ENCODE measurements at regions not wholly inside any gene's neighbourhood (a gene's known extent, or its start where the extent isn't known, plus 50 kb on each side); places are given as distances from the start of the nearest gene placed in this dataset.

DNA sequence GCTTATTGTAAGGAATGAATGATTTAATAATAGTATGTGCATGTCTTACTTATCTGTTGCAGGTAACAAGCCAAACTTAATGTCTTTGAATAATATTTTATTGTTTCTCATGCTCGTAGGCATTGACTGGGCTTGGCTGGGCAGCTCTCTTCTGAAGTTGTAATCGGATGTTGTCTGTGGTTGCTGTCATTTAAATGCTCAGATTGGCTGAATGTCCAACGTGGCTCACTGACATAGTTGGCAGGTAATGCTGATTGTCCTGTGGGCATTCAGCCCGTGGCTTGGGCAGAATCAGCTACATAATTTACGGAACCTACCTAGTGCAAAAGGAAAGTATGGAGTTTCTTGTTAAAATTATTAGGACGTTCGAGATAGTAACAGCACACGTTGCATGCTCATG lies 297.4 kb upstream of the GBE1 start:
- no peak for DNase-seq

- no peak for DNase-seq
Observed at GRCh38 chr3:82055792-82056191, 294.3 kb upstream of the GBE1 start.

DNA sequence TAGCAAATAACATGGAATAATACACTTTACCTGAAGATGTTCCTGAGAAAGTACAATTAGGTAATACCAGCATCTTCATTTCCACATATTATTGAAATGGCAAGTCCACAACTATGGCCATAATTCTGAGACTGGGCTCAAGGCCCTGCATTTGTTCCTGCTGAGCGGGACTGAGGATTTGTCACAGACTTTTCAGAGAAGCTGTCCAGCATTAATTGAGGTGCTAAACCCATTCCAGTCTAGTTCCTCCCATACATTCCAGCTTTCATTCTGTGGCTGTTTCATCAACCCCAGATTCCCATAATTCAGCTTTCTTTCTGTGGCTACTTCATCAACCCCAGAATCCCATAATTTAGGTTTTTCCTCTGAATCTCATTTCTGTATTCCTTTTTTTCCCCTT lies 293.4 kb upstream of the GBE1 start:
- DNase-seq = no peak

GRCh38 chr3:82053236-82053635 lies 291.8 kb upstream of the GBE1 start:
- no peak for DNase-seq

DNA sequence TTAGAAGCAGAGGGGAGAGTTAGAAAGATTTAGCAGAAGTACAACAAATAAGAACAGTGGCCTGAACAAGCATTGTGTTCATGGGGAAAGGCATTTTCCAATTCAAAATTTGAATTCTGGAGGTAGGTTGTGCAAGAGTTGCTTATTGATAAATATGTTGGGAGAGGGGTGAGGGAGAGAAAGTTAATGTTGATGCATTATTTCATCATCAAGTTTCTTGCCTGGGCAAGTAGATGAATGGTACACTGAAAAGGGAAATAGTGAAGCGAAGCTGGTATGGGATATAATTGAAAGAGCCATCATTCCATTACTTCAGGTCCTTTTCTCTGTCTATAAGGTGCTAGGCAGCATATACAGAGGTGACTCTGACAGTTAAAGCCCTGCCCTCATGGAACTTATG lies 288.9 kb upstream of the GBE1 start:
- no peak for DNase-seq

- DNase-seq = no peak
Observed at GRCh38 chr3:82048711-82049110, 287.3 kb upstream of the GBE1 start.

- peak; percentile 86 for DNase-seq
Observed at GRCh38 chr3:82044930-82045705, 283.7 kb upstream of the GBE1 start.

- peak; percentile 1 for DNase-seq
Observed at GRCh38 chr3:82038556-82038955, 277.1 kb upstream of the GBE1 start.

- DNase-seq = no peak
Observed at GRCh38 chr3:82033186-82033585, 271.7 kb upstream of the GBE1 start.

DNA sequence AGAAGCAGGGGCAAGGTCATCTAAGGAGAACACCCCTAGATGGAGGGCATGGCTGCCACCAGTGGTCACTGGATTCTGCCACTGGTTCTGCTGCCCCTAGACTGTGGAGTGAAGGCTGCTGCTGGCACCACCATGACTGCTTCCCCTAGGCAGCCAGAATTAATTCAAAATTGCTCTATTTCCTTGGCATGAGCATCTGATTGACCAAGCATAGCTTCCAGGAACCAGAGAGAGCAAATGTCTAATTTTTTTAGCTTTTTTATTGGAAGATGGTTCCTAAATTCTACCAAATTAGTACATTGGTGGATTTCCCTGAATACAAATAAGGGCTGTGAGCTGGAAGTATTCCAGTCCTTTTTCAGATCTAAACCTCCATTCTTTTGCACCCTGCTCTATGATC lies 270.2 kb upstream of the GBE1 start:
- no peak for DNase-seq

DNA sequence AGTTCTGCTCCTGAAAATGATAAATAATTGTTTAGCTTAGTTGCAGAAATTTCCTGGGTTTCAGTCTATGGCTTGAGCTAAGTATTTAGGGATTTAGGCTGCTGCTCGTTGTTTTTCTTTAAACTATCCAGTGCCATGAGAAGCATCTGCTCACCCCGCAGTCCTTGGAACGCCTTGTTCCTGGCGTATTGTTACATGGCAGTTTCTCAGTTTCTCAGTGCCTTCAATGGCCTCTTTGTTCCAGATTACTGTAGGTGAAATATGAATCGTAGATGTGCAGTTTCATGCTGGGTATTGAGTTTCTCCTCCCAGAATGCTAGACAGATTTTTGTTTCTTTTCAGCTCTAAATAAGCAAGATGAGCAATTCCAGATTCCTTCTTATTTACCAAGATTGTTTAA lies 269.5 kb upstream of the GBE1 start:
- DNase-seq = no peak

- no peak for DNase-seq
Observed at GRCh38 chr3:82022836-82023235, 261.4 kb upstream of the GBE1 start.

DNA sequence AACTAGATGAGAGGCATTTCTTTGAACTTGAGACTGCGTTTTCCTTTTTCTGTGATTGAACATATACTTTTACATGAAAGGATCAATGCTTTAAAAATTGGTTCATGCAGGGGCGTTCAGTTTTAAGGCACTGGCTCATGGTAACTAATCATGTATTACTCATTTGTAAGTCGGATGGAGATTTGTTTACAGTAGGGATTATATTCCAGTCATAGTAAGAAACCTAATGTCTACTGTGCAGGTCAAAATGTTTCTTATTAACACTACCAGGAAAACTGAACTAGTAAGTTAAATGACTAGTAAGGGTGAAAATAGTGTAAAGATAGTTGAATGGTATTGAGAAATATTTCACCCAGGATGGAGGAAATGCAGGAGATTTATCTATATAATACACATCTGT lies 258.8 kb upstream of the GBE1 start:
- DNase-seq = no peak

- no peak for DNase-seq
Observed at GRCh38 chr3:82015241-82015640, 253.8 kb upstream of the GBE1 start.

DNA sequence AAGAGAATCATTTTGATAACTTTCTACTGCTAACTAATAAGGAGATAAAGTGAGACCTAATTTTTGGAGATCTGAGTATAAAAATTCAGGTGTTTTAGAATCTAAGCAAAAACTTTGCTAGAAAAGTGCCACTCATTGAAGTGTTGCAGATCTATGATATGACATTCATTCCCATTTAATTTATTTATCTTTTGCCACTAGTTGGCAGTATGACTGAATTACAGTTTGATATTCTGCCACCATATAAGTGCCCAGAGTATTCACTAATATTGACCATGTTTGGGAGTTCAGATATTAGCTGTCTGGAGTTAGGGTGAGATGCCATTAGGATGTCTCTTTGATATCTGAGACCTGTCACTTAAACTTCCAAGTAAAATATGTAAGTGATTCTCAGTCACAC lies 251.3 kb upstream of the GBE1 start:
- no peak for DNase-seq

DNA sequence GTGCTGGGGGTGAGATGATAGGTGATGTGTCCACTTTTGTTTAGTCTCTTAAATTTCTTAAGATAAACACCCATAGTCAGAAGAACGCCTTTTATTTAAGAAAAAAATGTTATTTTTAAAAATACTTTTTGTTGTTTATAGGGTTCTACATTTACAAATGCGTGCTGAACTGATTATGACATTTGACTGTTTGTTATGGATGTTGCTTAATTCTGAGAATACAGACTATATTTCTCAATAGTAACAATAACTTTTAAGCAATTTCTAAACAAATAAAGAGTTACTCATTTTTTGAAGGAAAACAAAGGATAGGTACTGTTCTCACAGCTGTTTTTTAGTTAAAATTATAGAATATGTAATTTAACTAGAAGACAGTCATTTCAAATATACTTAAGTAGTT lies 249.9 kb upstream of the GBE1 start:
- DNase-seq = no peak

GRCh38 chr3:82005266-82005665 lies 243.8 kb upstream of the GBE1 start:
- DNase-seq = no peak

DNA sequence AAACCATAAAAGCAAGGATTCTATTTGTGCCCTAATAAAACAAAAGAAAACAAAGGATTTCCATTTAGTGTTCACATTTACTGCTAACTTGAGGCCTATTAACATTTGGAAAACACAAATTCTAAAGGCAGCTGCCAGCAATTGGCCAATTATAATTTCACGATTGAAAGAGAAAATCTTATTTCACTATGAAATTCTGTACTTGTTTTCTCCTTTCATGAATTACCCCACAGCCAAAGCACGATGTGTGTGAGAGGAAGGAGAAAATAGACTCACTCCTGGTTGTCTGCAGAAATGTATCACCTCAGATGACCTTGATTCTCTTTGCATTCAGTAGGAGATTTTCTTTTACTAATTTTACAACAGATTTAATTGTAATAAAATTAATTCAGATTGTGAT lies 242.8 kb upstream of the GBE1 start:
- DNase-seq = no peak

DNA sequence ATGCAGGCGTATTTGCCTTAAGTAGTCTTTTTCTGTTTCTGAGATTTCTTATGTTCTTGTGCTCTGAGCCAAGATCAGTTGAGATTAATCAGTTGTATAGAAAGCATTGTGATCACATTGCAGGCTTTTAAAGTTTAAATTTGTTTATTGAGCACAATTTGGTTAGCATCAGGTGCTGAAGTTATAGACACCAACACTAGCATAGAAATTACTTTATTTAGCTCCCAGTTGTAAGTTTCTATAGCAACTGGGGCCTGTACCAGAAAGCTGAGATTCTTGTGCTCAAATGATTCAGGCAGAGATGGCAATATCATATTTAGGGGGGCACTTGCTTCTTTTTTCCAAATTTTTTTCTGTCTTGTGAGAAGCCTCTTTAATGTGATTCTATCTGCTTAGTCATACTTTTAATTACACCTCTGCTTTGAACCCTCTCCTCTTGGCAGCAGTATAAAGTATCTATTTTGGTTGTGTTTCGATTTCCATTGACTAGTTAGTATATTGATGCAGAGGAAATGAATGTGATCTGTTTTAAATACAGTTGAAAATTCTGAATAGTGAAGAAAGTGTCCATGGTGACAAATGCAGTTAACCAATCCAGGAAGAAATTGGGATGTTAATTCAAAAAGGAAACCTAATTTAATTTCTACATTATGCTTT lies 241.7 kb upstream of the GBE1 start:
- DNase-seq = no peak

DNA sequence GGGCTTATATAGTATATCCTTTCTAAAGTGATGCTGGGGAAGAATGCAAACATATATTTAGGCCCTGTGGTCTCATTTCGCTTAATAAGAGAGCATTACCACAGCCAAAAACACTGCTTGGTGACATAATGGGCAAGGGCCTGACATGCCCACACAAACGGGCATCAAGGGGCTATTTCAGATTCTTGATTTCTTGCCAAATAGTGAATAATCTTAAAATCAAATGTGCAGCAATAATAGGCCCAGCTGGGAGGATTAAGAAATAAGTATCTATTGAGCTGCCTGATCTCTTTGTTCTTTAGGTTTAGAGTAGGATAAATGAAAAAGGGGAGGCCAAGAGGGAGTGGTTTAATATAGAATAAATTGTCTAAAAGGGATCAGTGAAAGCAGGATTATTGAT lies 241.0 kb upstream of the GBE1 start:
- no peak for DNase-seq

DNA sequence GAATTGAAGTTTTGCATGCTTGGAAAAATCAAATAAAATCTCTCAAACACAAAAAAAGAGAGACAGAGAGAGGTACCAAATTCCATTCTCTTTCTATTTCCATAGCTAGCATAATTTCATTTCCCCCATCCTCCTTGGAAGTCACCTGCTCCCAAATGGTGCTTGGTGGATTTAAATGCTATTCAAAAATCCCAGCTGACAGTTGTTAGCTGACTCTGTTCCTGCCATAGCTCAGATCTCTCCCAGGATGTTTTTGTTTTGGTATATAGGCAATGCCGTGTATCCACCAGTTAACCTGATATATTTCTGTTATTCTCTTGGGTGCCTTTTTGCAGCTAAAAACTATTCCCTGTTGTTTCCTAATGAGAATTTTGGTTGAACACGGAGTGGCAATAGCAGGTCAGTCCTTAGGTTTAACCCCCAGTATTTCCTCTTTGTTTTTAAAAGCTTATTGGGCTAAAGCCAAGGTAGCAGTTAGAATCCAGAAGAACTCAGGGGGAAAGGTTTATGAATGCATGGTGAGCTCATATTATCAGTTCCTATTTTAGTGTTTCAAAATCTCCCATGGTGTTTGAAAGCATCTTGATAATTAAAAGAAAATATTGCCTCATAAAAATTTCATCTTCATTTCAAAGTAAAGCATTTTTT lies 240.0 kb upstream of the GBE1 start:
- DNase-seq = no peak

DNA sequence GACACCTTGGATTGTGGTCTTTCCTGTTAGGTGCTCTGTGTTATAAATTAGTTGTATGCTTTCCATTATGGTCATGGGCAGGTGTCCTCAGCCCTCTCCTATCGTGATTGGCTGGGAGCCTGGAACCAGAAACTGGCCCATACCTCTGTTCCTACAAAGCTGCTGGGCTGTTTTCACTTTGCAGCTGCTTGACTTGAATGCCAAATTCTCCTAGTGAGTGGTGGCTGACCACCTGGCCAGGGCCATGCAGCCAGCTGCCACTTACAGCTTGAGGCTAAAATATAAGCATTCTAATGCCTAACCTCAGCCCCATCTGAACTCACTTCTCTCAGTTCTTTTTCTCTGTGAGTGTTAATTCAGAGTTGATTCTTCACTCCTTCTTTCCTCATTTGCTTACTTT lies 239.3 kb upstream of the GBE1 start:
- DNase-seq = no peak

GRCh38 chr3:82000350-82000749 lies 238.9 kb upstream of the GBE1 start:
- no peak for DNase-seq

GRCh38 chr3:81998907-81999306 lies 237.5 kb upstream of the GBE1 start:
- no peak for DNase-seq

All from NCI-H1417 treated with DMSO at 0.1 percent for 48 hours (cell line).